ENCODE measurements at regions not wholly inside any gene's neighbourhood (a gene's known extent, or its start where the extent isn't known, plus 50 kb on each side); places are given as distances from the start of the nearest gene placed in this dataset.

DNA sequence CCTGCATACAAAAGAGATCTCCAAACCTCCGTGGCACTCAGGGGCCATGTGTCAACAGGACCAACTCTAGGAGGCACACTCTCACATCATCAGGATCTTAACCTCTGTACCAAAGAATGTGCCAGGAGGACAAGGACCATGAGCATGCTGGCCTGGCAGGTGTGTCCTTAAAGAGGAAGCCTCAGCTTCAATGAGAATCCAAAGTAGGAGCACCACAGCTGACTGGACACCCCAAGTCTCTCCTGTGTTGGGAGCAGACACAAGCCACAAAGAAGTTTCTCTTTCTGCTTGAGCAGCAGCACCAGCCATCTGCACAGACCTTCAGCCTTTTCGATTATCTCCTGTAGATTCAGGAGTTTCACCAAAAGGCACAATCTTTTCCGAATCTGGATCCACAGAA is 1734.5 kb downstream of the TP53TG3F start:
- TF ChIP-seq, protein P1, sequence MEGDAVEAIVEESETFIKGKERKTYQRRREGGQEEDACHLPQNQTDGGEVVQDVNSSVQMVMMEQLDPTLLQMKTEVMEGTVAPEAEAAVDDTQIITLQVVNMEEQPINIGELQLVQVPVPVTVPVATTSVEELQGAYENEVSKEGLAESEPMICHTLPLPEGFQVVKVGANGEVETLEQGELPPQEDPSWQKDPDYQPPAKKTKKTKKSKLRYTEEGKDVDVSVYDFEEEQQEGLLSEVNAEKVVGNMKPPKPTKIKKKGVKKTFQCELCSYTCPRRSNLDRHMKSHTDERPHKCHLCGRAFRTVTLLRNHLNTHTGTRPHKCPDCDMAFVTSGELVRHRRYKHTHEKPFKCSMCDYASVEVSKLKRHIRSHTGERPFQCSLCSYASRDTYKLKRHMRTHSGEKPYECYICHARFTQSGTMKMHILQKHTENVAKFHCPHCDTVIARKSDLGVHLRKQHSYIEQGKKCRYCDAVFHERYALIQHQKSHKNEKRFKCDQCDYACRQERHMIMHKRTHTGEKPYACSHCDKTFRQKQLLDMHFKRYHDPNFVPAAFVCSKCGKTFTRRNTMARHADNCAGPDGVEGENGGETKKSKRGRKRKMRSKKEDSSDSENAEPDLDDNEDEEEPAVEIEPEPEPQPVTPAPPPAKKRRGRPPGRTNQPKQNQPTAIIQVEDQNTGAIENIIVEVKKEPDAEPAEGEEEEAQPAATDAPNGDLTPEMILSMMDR (IDR thresholded peaks at IDR 0.05 in 8 of 11, conservative IDR thresholded peaks at IDR 0.05 in 3 of 11): no peak
- no peak for TF ChIP-seq POLR2A (IDR thresholded peaks at IDR 0.05)
